Epithelial cell of proximal tubule (primary cell): ENCODE measurements at regions not wholly inside any gene's neighbourhood (a gene's known extent, or its start where the extent isn't known, plus 50 kb on each side); places are given as distances from the start of the nearest gene placed in this dataset.

Source experiments
- DNase-seq: peaks from one replicate; pipeline ENCODE4 v3.0.0-alpha.2; 2011; ENCODE audit warnings: low read depth
- H3K4me3 ChIP-seq: 2 replicates; pipeline ENCODE4 v1.5.1; 2011; ENCODE audit warnings: low read depth, mild to moderate bottlenecking, low read length
- TF ChIP-seq, protein P1 (sequence below): conservative IDR thresholded peaks from 2 replicates; pipeline ENCODE4 v1.5.1; 2012; ENCODE audit warnings: low read depth, mild to moderate bottlenecking, low read length

DNA sequence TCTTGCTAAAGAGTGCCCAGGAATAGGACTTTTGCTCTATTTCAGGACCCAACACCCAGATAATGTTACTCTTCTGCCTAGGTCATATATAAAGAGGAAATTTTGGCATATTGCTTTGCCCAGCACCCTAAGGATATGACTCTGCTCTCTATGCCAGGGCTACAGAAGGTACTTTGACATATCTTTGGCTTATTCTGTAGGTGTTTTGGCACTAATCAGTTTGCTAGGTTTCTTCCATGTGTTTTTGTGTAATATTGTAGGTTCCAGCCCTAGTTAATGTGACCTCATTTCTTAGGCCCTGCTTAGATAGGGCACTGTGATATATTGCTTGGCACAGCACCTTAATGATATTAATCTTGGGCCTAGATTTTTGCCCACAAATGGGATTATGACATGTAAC, 842.9 kb upstream of the TSPY4 start:
- no peak for DNase-seq
- TF ChIP-seq, protein P1, sequence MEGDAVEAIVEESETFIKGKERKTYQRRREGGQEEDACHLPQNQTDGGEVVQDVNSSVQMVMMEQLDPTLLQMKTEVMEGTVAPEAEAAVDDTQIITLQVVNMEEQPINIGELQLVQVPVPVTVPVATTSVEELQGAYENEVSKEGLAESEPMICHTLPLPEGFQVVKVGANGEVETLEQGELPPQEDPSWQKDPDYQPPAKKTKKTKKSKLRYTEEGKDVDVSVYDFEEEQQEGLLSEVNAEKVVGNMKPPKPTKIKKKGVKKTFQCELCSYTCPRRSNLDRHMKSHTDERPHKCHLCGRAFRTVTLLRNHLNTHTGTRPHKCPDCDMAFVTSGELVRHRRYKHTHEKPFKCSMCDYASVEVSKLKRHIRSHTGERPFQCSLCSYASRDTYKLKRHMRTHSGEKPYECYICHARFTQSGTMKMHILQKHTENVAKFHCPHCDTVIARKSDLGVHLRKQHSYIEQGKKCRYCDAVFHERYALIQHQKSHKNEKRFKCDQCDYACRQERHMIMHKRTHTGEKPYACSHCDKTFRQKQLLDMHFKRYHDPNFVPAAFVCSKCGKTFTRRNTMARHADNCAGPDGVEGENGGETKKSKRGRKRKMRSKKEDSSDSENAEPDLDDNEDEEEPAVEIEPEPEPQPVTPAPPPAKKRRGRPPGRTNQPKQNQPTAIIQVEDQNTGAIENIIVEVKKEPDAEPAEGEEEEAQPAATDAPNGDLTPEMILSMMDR, result no peak
- H3K4me3 ChIP-seq, result no peak overlapping the region

DNA sequence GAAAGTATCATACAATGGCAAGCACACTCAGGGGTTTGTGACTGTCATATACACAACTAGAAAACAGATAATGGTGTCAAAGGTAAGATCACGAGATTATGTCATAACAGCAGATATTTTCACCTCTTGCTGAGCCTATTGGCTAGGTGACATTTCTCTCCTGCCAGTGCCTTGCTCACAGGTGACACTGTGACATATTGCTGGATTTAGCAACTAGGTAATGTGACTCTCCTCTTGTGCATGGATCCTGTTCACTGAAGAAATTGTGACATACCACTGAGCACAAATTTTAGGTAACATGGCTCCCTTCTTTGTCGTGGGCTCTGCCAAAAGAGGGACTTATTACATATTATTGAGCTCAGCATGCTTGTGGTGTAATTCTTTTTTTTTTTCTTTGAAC, 842.0 kb upstream of the TSPY4 start:
- TF ChIP-seq, protein P1, result no peak
- H3K4me3 ChIP-seq, result no peak overlapping the region
- no peak for DNase-seq

DNA sequence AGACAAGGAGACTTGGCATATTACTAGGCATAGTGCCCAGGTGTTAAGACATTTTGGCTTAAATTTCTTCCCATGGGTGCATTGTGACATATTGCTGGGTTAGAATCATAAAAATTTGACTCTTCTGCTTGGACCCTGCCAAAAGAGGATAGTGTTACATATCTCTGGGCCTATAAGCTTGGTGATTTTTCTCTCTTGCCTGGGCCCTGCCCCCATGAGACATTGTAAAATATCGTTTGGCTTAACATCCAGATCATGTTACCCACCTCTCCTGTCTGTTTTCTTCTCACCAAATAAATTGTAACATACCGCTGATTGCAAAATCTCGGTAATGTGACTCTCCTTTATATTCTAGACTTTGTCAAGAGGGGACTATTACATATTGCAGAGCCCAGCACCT, 836.4 kb upstream of the TSPY4 start:
- TF ChIP-seq, protein P1, result no peak

DNA sequence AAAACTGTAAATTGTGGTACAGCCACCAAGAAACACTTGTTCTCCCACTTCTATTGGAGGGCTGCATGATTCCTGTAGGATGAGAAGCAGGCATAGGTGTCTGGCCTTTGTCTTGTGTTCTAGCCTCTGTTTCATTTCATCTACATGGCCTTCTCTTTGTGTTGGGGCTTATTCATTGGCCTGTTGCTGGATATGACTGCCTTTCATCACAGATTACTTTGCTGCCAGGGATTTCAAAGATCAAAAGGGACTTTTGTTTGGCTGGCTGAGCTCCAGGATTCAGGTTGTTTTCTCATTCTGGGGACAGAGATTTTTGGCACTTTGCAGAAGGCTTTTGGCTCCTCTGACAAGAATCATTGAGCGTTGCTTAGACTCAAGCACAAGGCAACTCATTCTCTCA, 803.8 kb upstream of the TSPY4 start:
- H3K4me3 ChIP-seq, result no peak overlapping the region
- TF ChIP-seq, protein P1, result no peak
- DNase-seq, result no peak

More for the DNA sequence above, 836.4 kb upstream of the TSPY4 start:
- DNase-seq, result no peak
- no peak overlapping the region for H3K4me3 ChIP-seq

DNA sequence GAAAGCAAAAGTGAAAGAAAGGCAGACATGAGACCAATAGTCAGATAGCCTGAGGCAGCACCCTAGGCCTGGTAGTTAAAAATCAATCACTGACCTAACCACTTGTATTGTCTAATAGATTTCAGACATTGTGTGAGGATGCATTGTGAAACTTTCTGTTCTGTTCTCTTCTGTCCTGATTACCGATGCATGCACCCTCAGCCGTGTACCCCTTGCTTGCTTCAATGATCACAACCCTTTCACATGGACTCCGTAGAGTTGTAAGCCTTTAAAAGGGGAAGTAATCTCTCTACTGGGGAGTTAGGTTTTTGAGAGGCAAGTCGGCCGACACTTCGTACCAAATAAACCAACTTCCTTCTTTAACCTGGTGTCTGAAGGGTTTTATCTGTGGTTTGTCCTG, 801.6 kb upstream of the TSPY4 start:
- no peak overlapping the region for H3K4me3 ChIP-seq
- peak; percentile 22 for DNase-seq
- TF ChIP-seq, protein P1, result no peak

DNA sequence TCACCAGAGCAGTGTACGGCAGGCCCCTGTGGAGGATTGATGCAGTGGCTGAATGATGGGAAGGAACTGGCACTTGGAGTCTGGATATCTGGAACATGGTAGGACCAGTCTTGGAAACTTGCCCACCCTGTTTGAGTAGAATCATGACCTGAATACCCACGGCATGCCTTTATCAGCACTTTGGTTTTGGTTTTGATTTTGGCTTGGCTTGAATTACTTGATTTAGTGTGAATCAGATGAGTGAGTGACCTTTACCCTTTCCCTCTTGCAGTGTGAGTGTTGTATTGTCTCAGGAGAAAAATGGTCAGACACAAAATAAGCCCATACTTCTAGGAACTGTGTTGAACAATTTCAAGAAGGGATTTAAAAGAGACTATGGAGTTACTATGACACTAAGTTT, 801.0 kb upstream of the TSPY4 start:
- TF ChIP-seq, protein P1, result no peak
- H3K4me3 ChIP-seq, result no peak overlapping the region
- DNase-seq, result no peak

DNA sequence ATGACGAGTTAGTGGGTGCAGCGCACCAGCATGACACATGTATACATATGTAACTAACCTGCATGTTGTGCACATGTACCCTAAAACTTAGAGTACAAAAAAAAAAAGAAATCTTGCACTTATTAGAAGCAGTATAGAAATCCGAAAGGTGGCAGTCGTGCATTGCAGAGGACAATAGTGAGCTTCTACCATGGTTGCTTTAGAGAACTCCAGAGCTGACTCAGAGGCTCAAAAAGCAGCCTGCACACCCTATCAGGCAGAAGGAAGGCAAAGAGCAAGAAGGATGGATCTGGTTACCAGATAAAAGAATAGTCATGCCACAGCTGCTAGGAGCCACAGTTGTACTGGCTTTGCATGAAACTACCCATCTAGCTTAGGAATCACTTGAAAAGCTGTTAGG, 796.0 kb upstream of the TSPY4 start:
- DNase-seq, result no peak
- TF ChIP-seq, protein P1, result no peak
- no peak overlapping the region for H3K4me3 ChIP-seq
